Retinal pigment epithelial cell (primary cell): ENCODE measurements at regions not wholly inside any gene's neighbourhood (a gene's known extent, or its start where the extent isn't known, plus 50 kb on each side); places are given as distances from the start of the nearest gene placed in this dataset.

Experiments used
- DNase-seq: peaks from one replicate; pipeline ENCODE4 v3.0.0-alpha.2; 2010; ENCODE audit warnings: low read depth
- H3K4me3 ChIP-seq: 2 replicates; pipeline ENCODE4 v1.5.1; 2011; ENCODE audit warnings: mild to moderate bottlenecking, low read length, control low read depth, moderate library complexity
- TF ChIP-seq, protein P1 (sequence below): conservative IDR thresholded peaks from 2 replicates; pipeline ENCODE4 v1.5.1; 2011; ENCODE audit warnings: low read depth, low read length, control low read depth, inconsistent platforms

DNA sequence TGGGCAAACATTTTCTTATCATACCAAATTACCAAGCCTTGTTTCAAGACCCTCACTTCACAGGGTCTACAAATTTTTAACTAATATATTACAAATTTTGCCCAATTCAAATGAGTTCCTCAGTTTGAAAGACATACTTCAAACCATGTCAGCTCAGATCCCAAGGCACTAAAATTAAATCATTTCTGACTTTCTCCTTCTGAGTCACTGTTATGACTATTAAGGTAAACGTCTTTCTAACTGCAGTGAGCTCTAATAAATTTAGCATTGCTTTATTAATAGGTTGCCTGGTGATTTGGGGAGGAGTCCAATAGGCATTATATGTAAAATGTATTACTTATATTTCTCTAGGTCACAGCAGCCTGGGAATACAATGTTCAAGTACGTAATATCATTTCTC is 158.2 kb upstream of the ARHGEF26 start:
- TF ChIP-seq, protein P1, sequence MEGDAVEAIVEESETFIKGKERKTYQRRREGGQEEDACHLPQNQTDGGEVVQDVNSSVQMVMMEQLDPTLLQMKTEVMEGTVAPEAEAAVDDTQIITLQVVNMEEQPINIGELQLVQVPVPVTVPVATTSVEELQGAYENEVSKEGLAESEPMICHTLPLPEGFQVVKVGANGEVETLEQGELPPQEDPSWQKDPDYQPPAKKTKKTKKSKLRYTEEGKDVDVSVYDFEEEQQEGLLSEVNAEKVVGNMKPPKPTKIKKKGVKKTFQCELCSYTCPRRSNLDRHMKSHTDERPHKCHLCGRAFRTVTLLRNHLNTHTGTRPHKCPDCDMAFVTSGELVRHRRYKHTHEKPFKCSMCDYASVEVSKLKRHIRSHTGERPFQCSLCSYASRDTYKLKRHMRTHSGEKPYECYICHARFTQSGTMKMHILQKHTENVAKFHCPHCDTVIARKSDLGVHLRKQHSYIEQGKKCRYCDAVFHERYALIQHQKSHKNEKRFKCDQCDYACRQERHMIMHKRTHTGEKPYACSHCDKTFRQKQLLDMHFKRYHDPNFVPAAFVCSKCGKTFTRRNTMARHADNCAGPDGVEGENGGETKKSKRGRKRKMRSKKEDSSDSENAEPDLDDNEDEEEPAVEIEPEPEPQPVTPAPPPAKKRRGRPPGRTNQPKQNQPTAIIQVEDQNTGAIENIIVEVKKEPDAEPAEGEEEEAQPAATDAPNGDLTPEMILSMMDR = no peak
- no peak overlapping the region for H3K4me3 ChIP-seq

DNA sequence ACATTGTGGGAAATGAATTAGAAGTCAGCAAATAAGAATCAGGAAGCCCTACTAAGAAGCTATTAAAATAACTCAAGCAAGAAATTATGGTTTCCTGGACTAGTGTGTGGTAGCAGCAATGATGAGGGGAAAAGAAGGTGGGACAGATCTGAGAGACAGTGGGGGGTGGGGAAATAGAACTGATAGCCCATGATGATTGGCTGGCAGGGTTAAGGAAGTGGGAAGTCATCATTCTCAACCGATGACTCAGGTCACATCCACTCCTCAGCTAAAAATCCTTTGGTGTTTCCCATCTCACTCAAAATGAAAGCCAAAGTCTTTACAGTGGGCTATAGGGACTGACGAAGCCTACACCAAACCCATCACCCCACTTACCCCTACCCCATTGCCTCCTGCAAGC is 153.9 kb upstream of the ARHGEF26 start:
- DNase-seq = no peak
- no peak overlapping the region for H3K4me3 ChIP-seq
- TF ChIP-seq, protein P1 = no peak

More for the DNA sequence above, 158.2 kb upstream of the ARHGEF26 start:
- no peak for DNase-seq

DNA sequence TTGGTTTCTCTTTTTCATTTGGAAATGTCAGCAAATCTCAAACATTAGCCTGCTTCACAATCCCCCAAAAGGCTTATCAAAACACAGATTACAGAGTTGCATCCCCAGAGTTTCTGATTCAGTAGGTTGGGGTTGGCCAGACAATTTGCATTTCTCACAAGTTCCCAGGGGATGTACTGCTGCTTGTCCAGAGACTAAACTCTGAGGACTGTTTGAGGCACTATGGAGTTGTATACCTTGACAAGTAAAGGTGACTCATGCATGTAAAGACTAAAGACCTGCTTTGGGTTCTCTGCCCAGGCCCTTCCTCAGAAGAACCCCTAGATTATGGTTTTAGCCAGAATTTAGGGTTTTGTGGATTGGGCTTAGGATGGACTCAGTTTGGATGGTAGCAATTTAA is 151.1 kb upstream of the ARHGEF26 start:
- TF ChIP-seq, protein P1 = no peak
- H3K4me3 ChIP-seq = no peak overlapping the region
- DNase-seq = no peak

DNA sequence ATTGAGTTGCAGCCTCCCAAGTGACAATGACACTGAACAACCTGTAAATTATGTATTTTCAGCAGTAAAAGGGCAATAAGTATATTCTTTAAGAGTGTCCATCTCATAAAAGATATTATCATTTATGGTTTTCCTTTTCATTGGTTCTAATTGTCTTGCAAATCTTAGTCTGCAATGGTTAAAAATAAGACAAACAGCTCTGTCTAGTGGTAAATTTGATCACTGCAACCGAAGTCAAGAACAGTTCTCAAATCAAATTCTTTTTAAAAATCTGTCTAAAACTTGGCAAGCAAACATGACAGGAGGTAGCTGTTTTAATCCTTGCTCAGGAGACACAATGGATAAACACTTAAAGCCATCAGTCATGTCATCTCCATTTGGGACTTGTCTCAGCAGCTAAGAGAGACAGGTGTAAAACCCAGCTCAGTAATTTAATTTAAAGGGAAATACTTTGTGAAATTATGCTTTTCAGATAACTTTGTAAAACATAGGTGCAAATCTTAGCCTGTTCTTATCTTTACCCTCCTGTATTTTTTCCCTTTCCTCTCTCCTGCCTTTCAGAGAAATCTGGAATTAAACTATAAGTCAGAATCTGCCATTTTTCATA is 150.3 kb upstream of the ARHGEF26 start:
- TF ChIP-seq, protein P1 = peak; percentile 73
- no peak overlapping the region for H3K4me3 ChIP-seq
- peak; percentile 19 for DNase-seq

DNA sequence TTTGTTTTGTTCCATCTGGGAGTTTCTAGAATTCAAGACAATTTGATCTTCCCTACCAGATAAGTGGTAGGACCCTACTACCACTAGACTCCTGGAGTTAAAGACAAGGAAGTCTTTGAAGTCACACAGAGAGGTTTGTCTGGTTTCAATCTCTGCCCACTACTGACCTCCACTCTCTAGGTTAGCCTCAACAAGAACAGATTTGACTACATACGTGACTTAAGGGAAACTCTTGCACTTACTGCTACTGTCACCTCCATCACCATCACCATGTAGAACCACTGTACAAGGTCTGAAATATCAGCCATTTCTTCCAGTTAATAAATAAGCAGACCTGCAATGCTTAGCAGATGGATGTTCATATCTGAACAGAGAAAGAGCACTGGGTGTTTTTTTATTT is 148.3 kb upstream of the ARHGEF26 start:
- TF ChIP-seq, protein P1 = no peak
- H3K4me3 ChIP-seq = no peak overlapping the region
- no peak for DNase-seq

DNA sequence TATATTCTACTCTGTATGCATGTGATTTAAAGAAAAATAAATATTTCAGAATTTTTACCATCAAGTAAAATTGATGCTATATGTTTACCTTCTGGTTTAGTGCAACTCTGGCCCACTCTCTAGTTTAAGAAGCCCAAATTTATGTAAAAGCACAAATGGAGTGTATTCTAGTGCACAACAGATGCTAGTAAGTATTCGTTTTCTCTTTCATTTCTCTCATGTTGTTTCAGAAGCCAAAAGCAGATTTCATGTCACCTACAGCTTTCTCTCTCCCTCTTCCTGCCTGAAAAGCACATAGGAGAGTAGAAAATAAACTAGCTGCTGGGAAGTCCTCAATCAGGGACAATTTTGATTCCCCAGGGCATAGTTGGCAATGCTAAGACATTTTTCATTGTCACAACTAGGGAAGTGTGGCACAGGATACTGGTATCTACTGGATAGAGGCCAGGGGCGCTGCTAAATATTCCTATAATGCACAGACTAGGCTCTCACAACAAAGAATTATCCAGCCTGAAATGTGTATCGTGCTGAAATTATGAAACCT is 147.4 kb upstream of the ARHGEF26 start:
- H3K4me3 ChIP-seq = no peak overlapping the region
- no peak for DNase-seq
- TF ChIP-seq, protein P1 = no peak

DNA sequence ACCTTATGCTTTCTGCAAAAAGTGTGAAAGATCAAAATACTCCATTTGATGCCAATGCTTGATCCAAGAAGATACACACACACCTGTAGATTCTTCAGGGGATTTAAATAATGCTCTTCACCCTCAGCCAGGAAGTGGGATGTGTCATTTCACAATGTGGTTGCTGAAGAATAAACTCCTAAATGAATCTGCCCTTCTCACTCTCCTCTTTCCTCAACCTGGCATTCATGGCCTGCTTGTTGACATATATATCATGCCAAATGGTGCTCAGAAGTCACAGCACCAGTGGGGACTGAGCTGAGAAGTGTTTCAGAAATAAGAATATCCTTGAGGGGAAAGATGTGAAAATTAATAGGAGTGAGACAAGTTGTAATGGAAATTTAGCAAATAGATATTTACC is 146.6 kb upstream of the ARHGEF26 start:
- H3K4me3 ChIP-seq = no peak overlapping the region
- no peak for DNase-seq
- TF ChIP-seq, protein P1 = no peak
